ENCODE measurements at regions not wholly inside any gene's neighbourhood (a gene's known extent, or its start where the extent isn't known, plus 50 kb on each side); places are given as distances from the start of the nearest gene placed in this dataset.

DNA sequence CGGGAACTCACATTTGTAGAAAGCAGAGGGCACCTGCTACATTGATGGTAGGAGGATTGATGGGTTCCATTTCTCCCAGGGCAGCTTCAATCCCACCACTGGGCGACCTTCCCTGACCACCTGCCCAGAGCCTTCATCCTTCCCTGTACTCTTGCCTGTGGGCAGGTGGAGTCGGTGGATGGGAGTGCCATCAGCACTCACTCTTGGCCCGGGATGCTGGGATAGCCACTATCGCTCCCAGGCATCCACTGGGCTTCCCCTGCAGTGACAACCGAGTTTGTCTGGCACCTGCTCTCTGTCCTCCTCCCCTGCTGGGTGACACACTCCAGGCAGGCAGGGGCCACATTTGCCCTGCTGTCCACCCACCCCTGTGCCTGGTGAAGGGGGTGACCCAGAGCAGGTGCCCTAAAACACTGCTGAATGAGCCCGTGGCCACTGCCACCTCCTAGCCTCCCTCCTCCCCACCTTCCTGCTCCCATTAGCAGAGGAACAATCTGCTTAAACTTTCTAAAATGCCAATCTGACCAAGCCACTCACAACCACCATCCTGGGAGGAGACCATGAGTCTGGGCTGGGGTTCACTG lies 604.7 kb downstream of the TBC1D22A start:
- TF ChIP-seq, protein P1, sequence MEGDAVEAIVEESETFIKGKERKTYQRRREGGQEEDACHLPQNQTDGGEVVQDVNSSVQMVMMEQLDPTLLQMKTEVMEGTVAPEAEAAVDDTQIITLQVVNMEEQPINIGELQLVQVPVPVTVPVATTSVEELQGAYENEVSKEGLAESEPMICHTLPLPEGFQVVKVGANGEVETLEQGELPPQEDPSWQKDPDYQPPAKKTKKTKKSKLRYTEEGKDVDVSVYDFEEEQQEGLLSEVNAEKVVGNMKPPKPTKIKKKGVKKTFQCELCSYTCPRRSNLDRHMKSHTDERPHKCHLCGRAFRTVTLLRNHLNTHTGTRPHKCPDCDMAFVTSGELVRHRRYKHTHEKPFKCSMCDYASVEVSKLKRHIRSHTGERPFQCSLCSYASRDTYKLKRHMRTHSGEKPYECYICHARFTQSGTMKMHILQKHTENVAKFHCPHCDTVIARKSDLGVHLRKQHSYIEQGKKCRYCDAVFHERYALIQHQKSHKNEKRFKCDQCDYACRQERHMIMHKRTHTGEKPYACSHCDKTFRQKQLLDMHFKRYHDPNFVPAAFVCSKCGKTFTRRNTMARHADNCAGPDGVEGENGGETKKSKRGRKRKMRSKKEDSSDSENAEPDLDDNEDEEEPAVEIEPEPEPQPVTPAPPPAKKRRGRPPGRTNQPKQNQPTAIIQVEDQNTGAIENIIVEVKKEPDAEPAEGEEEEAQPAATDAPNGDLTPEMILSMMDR (conservative IDR thresholded peaks at IDR 0.05; ENCODE audit: low read depth, low read length): no peak
- TF ChIP-seq EZH2 (IDR thresholded peaks at IDR 0.05; ENCODE audit: low read length, unreplicated experiment): no peak

Measured in PC-3 (cell line).